Adrenal gland (tissue), 5 donors: ENCODE measurements at regions not wholly inside any gene's neighbourhood (a gene's known extent, or its start where the extent isn't known, plus 50 kb on each side); places are given as distances from the start of the nearest gene placed in this dataset.

Experiments
- CTCF ChIP-seq, 6 experiments: fragments of 450-650 bp in 4 of 6; fragments of 200-600 bp in 2 of 6; sonication (generic) in 1 of 6; IDR thresholded peaks; 1 replicate in 5 of 6; 2 replicates in 1 of 6; pipeline versions ENCODE4 v1.5.1 to v1.8.0; 2016 to 2021; ENCODE audit warnings: antibody characterized with exemption in 6 of 6, mild to moderate bottlenecking in 2 of 6, moderate library complexity in 1 of 6
- POLR2A ChIP-seq, 2 donors: fragments of 450-650 bp; IDR thresholded peaks; one replicate each; pipeline ENCODE4 v1.6.1; 2017; ENCODE audit warnings: antibody characterized with exemption in 2 of 2, mild to moderate bottlenecking in 2 of 2, moderate library complexity in 1 of 2
- donor health status: DM: no; HTN: no; CAD: no.

- no peak for TF ChIP-seq CTCF (IDR thresholded peaks at IDR 0.05)
- no peak for TF ChIP-seq POLR2A (IDR thresholded peaks at IDR 0.05)
Observed at GRCh38 chr2:22788749-22789327, 596.1 kb upstream of the KLHL29 start.
